T-cell (primary cell): ENCODE measurements at regions not wholly inside any gene's neighbourhood (a gene's known extent, or its start where the extent isn't known, plus 50 kb on each side); places are given as distances from the start of the nearest gene placed in this dataset.

Experiments
- ATAC-seq, 4 experiments: fragments of 200-7000 bp in 3 of 4; fragments of 150-1000 bp in 1 of 4; cut with Tn5 transposase; replicated peaks in 1 of 4; 1 replicate in 3 of 4; 2 replicates in 1 of 4; pipeline ENCODE4 v1.10.0; 2021; ENCODE audit warnings: moderate library complexity in 3 of 4, mild to moderate bottlenecking in 2 of 4, moderate number of reproducible peaks in 1 of 4
- CTCF ChIA-PET, 2 donors: fragments of 300-600 bp; sonication (Branson Sonifier 250); formaldehyde crosslinking; loops; one replicate each; lab custom pipeline; 2022; ENCODE audit warnings: antibody characterized with exemption in 2 of 2; lab: Charles Lee
- POLR2A ChIA-PET, 2 donors: fragments of 300-600 bp; sonication (Branson Sonifier 250); formaldehyde crosslinking; loops; one replicate each; lab custom pipeline; 2022; ENCODE audit warnings: antibody characterized with exemption in 2 of 2; lab: Charles Lee
- DNase-seq, 35 experiments: peaks; one replicate each; pipeline versions ENCODE4 v3.0.0 to v3.0.0-alpha.2; 2013 to 2023
- H3K27ac ChIP-seq: one replicate; pipeline ENCODE4 v1.5.1; 2013; ENCODE audit warnings: low read length
- H3K27me3 ChIP-seq, 2 experiments: replicated peaks in 1 of 2; 1 replicate in 1 of 2; 2 replicates in 1 of 2; pipeline versions ENCODE4 v1.6.1 to v1.7.0; 2013; ENCODE audit warnings: low read length in 1 of 2, mixed read lengths in 1 of 2; ENCODE audit not compliant: control insufficient read depth in 2 of 2, insufficient read depth in 2 of 2; ENCODE audit errors: extremely low read depth in 1 of 2
- H3K36me3 ChIP-seq, 2 donors: 1 replicate in 1 of 2; 2 replicates in 1 of 2; pipeline versions ENCODE4 v1.6.1 to v1.7.0; 2013; ENCODE audit warnings: low read length in 1 of 2; ENCODE audit not compliant: control insufficient read depth in 2 of 2, insufficient read depth in 1 of 2; ENCODE audit errors: extremely low read depth in 1 of 2
- H3K4me1 ChIP-seq, 2 experiments: 1 replicate in 1 of 2; 2 replicates in 1 of 2; pipeline versions ENCODE4 v1.6.1 to v1.7.0; 2013; ENCODE audit warnings: low read length in 2 of 2, mixed read lengths in 1 of 2; ENCODE audit not compliant: insufficient read depth in 2 of 2, control insufficient read depth in 1 of 2; ENCODE audit errors: extremely low read depth in 1 of 2
- H3K4me3 ChIP-seq, 2 donors: 1 replicate in 1 of 2; 2 replicates in 1 of 2; pipeline versions ENCODE4 v1.5.1 to v1.7.0; 2013; ENCODE audit warnings: mild to moderate bottlenecking in 2 of 2, low read length in 1 of 2, moderate library complexity in 1 of 2; ENCODE audit not compliant: control insufficient read depth in 1 of 2; ENCODE audit errors: extremely low read depth in 1 of 2
- H3K9me3 ChIP-seq: 2 replicates; pipeline ENCODE4 v1.7.0; 2013
- H3K27ac Mint-ChIP-seq, 2 donors: one replicate each; pipeline ENCODE4 v1.8.0; 2020 to 2021; ENCODE audit warnings: mild to moderate bottlenecking in 2 of 2, mixed read lengths in 2 of 2
- H3K27me3 Mint-ChIP-seq, 2 donors: one replicate each; pipeline ENCODE4 v1.8.0; 2021 to 2022; ENCODE audit warnings: mixed read lengths in 2 of 2
- H3K36me3 Mint-ChIP-seq: one replicate; pipeline ENCODE4 v1.8.0; 2021; ENCODE audit warnings: mixed read lengths
- H3K4me1 Mint-ChIP-seq, 3 donors: one replicate each; pipeline ENCODE4 v1.8.0; 2020 to 2022; ENCODE audit warnings: mixed read lengths in 3 of 3, mild to moderate bottlenecking in 1 of 3
- H3K4me3 Mint-ChIP-seq, 3 donors: one replicate each; pipeline ENCODE4 v1.8.0; 2020 to 2022; ENCODE audit warnings: mild to moderate bottlenecking in 3 of 3, mixed read lengths in 3 of 3, moderate library complexity in 3 of 3
- H3K9me3 Mint-ChIP-seq, 3 donors: one replicate each; pipeline ENCODE4 v1.8.0; 2020 to 2022; ENCODE audit warnings: mixed read lengths in 3 of 3
- WGBS: methylation state at CpG from one replicate; pipeline ENCODE4 v1.1.5; 2013; ENCODE audit warnings: missing lambda C conversion rate; ENCODE audit not compliant: insufficient coverage; 5-methylcytosine and 5-hydroxymethylcytosine counted together

GRCh38 chr12:84807249-84807648, 105.3 kb downstream of the SLC6A15 start:
- no peak overlapping the region for H3K4me3 ChIP-seq

DNA sequence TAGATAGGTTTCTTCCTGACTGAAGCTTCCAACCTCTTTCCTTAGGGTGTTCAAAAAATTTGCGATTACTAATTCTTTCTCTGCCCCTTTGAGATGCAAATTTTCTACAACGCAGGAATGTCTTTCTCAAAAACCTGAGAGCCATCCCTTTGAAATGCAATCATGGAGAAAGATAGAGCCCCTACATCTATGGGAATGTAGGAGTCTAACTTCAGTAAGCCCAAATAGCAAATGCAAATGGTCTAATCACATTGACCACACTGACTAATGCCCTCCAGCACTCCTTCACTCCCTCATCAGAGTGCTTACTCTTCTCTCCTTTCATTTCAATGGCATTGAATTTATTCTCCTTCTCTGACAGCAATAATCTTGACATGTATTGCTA, 107.1 kb downstream of the SLC6A15 start:
- Histone ChIP-seq H3K36me3 (no peaks in the 10 kb centered on the region), H3K9me3 (no peaks in the 10 kb centered on the region), H3K4me1 (no peaks in the 10 kb centered on the region), H3K4me3 (no peak overlapping the region), H3K27me3 (no peaks in the 10 kb centered on the region), H3K27ac (no peak overlapping the region)
- H3K9me3 Mint-ChIP-seq, result no peaks in the 10 kb centered on the region
- H3K4me1 Mint-ChIP-seq, result no peaks in the 10 kb centered on the region
- WGBS, result no CpG with 5 or more reads among the region's 2 CpGs
- no peak overlapping the region for H3K27ac Mint-ChIP-seq
- no peaks in the 10 kb centered on the region for H3K36me3 Mint-ChIP-seq
- no peak for DNase-seq
- CTCF ChIA-PET, result no interaction called here
- no peak for ATAC-seq
- H3K4me3 Mint-ChIP-seq, result no peak overlapping the region
- POLR2A ChIA-PET, result no interaction called here
- H3K27me3 Mint-ChIP-seq, result no peaks in the 10 kb centered on the region

More at GRCh38 chr12:84807249-84807648, 105.3 kb downstream of the SLC6A15 start:
- DNase-seq (no peak), ATAC-seq (no peak)
- no peaks in the 10 kb centered on the region for H3K9me3 ChIP-seq
- Mint-ChIP-seq H3K36me3 (no peaks in the 10 kb centered on the region), H3K4me3 (no peak overlapping the region), H3K27ac (no peak overlapping the region), H3K9me3 (no peaks in the 10 kb centered on the region), H3K27me3 (no peaks in the 10 kb centered on the region), H3K4me1 (no peaks in the 10 kb centered on the region)
- no peaks in the 10 kb centered on the region for H3K27me3 ChIP-seq
- no peaks in the 10 kb centered on the region for H3K4me1 ChIP-seq
- H3K27ac ChIP-seq, result no peak overlapping the region
- ChIA-PET CTCF (no interaction called here), POLR2A (interaction anchor here in 1 of 2 donors (0.6 to 0.7 kb wide), 2 partner anchors 12 to 15 kb away, joined by 3 read pairs; no protein-coding TSS in a partner anchor)
- H3K36me3 ChIP-seq, result no peaks in the 10 kb centered on the region

- no peak for ATAC-seq
- H3K4me3 ChIP-seq, result no peak overlapping the region
- no peaks in the 10 kb centered on the region for H3K4me1 ChIP-seq
- Mint-ChIP-seq H3K27me3 (no peaks in the 10 kb centered on the region), H3K27ac (no peak overlapping the region), H3K4me1 (no peaks in the 10 kb centered on the region), H3K4me3 (no peak overlapping the region), H3K9me3 (no peaks in the 10 kb centered on the region), H3K36me3 (no peaks in the 10 kb centered on the region)
- H3K27me3 ChIP-seq, result no peaks in the 10 kb centered on the region
- no peaks in the 10 kb centered on the region for H3K36me3 ChIP-seq
- DNase-seq, result no peak
- no peaks in the 10 kb centered on the region for H3K9me3 ChIP-seq
- WGBS, result 80% methylated on average over 2 of the region's 6 CpGs
- no peak overlapping the region for H3K27ac ChIP-seq
- CTCF ChIA-PET, result no interaction called here
- POLR2A ChIA-PET, result no interaction called here
These were observed 107.7 kb downstream of the SLC6A15 start for GRCh38 chr12:84804691-84805473.

DNA sequence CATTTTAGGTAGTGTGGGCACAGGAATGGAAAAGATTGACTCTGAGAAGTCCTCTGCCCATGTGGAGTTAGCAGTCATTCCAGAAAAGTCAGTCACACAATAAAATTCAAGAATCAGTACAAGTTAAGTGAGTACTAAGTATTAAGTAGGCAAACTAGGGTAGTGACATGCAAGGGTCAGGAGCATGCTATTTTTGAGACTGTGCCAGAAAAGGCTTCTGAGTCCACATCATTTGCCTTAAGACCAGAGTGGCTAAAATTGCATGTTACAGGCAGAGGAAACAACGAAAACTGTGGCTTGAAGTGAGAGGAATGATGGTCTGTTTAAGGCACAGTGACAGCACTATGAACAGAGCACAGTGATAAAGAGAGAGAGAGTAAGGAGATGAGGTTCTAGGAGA, 108.9 kb downstream of the SLC6A15 start:
- H3K4me1 Mint-ChIP-seq, result no peaks in the 10 kb centered on the region
- ATAC-seq (no peak), DNase-seq (no peak)
- Histone ChIP-seq H3K4me3 (no peak overlapping the region), H3K36me3 (no peaks in the 10 kb centered on the region), H3K9me3 (no peaks in the 10 kb centered on the region), H3K27me3 (no peaks in the 10 kb centered on the region), H3K4me1 (no peaks in the 10 kb centered on the region), H3K27ac (no peak overlapping the region)
- ChIA-PET CTCF (interaction anchor here in 1 of 2 donors (0.6 kb wide), 1 partner anchor 817 kb away, joined by 3 read pairs; no protein-coding TSS in a partner anchor), POLR2A (no interaction called here)
- H3K9me3 Mint-ChIP-seq, result no peaks in the 10 kb centered on the region
- 11% methylated on average over 1 of the region's 1 CpG for WGBS
- no peak overlapping the region for H3K27ac Mint-ChIP-seq
- no peaks in the 10 kb centered on the region for H3K36me3 Mint-ChIP-seq
- no peak overlapping the region for H3K4me3 Mint-ChIP-seq
- H3K27me3 Mint-ChIP-seq, result no peaks in the 10 kb centered on the region

DNA sequence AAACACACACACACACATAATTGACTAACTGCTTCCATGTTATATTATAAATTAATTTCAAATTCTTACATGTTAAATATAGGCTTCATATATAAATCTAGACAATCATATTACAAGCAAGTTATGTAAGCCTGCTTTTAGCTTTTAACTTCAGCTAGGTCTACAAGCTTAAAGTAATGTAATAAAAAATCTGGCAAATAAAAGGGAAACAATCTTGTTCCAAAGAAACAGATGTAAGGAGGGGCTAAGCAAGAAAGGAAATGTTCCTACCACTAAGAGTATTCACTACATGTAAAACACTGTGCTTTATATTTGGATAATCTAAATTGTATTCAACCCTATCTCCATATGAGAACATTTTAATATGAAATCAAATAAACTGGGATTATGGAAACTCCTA, 110.4 kb downstream of the SLC6A15 start:
- Histone ChIP-seq H3K4me3 (no peak overlapping the region), H3K27ac (no peak overlapping the region), H3K27me3 (no peaks in the 10 kb centered on the region), H3K9me3 (no peaks in the 10 kb centered on the region), H3K36me3 (no peaks in the 10 kb centered on the region), H3K4me1 (no peaks in the 10 kb centered on the region)
- Mint-ChIP-seq H3K27ac (no peak overlapping the region), H3K4me3 (no peak overlapping the region), H3K36me3 (no peaks in the 10 kb centered on the region), H3K9me3 (no peaks in the 10 kb centered on the region), H3K27me3 (no peaks in the 10 kb centered on the region), H3K4me1 (no peaks in the 10 kb centered on the region)
- ATAC-seq (no peak), DNase-seq (no peak)
- CTCF ChIA-PET, result no interaction called here
- POLR2A ChIA-PET, result no interaction called here

DNA sequence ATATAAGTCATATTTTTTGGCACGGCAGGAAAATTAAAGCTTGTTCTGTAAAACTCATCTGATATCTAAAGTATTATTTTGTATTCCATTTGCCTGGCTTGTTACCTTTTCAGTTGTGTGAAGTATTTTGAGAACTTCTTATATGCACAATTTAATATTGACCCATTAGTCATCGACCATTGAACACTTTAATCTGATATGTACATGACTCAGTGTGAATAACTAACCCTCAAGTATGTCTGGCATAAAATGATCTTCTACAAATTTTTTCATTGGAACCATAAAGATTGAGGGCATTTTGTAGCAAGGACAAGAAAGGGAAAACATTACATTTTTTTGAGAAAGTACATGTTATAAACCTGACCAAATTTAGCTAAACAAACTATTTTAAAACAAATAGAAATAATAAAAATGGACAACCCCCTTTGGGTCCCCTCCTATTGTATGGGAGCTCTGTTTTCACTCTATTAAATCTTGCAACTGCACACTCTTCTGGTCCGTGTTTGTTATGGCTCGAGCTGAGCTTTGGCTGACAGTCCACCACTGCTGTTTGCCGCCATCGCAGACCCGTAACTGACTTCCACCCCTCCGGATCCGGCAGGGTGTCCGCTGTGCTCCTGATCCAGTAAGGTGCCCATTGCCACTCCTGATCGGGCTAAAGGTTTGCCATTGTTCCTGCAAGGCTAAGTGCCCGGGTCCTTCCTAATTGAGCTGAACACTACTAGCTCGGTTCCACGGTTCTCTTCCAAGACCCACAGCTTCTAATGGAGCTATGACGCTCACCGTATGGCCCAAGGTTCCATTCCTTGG, 118.8 kb downstream of the SLC6A15 start:
- ChIA-PET CTCF (interaction anchor here (0.5 to 0.6 kb wide), 2 partner anchors 14 to 413 kb away, joined by 3 read pairs; no protein-coding TSS in a partner anchor), POLR2A (no interaction called here)
- no peak overlapping the region for H3K27ac ChIP-seq
- Mint-ChIP-seq H3K27ac (no peak overlapping the region), H3K9me3 (peaks cover 0 to 4% (median 0%) of the 10 kb centered on the region in 3 donors), H3K27me3 (no peaks in the 10 kb centered on the region), H3K4me3 (no peak overlapping the region), H3K4me1 (no peaks in the 10 kb centered on the region), H3K36me3 (no peaks in the 10 kb centered on the region)
- ATAC-seq (no peak), DNase-seq (no peak)
- H3K4me1 ChIP-seq, result no peaks in the 10 kb centered on the region
- no peaks in the 10 kb centered on the region for H3K27me3 ChIP-seq
- no peaks in the 10 kb centered on the region for H3K9me3 ChIP-seq
- H3K36me3 ChIP-seq, result no peaks in the 10 kb centered on the region
- no peak overlapping the region for H3K4me3 ChIP-seq
- WGBS, result 85% methylated on average over 12 of the region's 16 CpGs
